Superior temporal gyrus (tissue), 1 donor: ENCODE measurements at regions not wholly inside any gene's neighbourhood (a gene's known extent, or its start where the extent isn't known, plus 50 kb on each side); places are given as distances from the start of the nearest gene placed in this dataset.

ENCODE experiments used
- DNase-seq: peaks from one replicate; pipeline ENCODE4 v3.0.0-alpha.2; 2016; ENCODE audit errors: extremely low spot score

GRCh38 chr15:97087006-97087741 lies 756.7 kb downstream of the NR2F2 start:
- no peak for DNase-seq

GRCh38 chr15:97091093-97091492 lies 760.6 kb downstream of the NR2F2 start:
- DNase-seq, result no peak

GRCh38 chr15:97092656-97093055 lies 762.2 kb downstream of the NR2F2 start:
- no peak for DNase-seq

DNA sequence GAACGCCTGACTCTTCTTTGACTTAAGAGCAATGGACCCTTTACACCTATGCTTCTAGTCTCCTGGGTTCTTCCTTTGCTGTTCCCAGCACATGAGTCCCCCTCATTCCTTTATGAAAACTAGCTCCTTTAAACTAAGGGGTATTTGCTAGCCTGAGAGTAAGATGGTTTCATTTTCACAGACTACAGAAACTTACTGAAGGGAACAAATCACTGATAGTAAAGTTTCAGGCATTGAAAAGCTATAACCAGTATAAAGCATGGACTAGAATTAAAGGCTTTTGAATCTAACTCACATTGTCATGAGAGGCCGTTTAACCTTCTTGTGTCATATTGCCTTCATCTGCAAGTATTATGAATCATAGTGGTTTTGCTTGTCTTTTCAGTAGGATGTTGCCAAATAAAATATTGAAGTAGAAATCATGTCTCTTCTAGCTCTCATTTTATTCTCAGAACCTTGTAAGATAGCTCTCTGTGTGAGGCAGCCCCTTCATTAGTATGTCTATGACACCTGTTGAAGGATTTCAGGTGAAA lies 765.9 kb downstream of the NR2F2 start:
- no peak for DNase-seq

GRCh38 chr15:97099040-97099439 lies 768.5 kb downstream of the NR2F2 start:
- DNase-seq, result no peak

DNA sequence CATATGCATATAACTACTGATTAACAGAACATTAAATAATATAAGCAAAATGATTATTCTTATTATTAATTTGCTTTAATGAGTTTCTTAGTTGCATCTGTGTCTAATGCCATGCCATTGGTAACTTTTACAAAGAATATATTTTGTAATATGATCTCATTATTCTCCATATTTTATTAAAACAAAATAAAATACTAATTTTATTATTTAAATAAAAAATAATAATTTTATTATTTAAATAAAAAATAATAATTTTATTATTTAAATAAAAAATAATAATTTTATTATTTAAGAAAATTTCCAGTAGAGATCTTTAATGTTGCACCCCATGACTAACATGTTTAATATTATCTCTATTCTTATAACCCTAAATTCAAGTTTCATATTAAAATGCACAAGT lies 771.1 kb downstream of the NR2F2 start:
- no peak for DNase-seq

- DNase-seq, result no peak
Observed at GRCh38 chr15:97114900-97115760, 784.6 kb downstream of the NR2F2 start.

DNA sequence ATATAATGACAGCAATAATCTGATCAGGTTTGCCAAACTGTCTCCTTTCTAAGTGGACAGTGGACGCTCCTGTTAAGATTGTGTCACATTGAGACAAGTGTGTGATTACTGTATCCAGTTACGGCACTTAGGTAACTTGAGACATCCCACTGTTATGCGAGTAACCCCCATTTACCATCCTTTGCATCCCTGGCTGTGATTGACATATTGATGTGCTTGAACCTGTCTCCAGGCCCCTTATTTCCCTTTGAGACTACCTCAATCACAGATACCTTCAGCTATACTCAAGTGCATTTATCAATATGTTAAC lies 785.2 kb downstream of the NR2F2 start:
- DNase-seq, result no peak

DNA sequence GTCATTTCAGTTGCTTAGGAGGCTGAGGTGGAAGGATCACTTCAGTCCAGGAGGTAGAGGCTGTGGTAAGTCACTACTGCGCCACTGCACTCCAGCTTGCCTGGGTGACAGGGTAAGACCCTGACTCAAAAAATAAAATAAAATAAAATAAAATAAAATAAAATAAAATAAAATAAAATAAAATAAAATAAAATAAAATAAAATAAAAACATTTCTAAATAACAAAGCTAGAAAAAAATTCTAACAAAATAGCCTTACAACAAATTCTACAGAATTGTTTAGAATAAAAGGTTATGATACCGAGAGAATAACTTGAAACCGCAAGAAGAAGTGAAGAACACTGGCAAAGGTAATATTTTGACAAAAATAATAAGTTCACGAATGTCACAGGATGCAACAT lies 794.3 kb downstream of the NR2F2 start:
- DNase-seq, result no peak

GRCh38 chr15:97126553-97127233 lies 796.2 kb downstream of the NR2F2 start:
- no peak for DNase-seq

- DNase-seq, result peak; percentile 41
Observed at GRCh38 chr15:97129674-97130073, 799.2 kb downstream of the NR2F2 start.

DNA sequence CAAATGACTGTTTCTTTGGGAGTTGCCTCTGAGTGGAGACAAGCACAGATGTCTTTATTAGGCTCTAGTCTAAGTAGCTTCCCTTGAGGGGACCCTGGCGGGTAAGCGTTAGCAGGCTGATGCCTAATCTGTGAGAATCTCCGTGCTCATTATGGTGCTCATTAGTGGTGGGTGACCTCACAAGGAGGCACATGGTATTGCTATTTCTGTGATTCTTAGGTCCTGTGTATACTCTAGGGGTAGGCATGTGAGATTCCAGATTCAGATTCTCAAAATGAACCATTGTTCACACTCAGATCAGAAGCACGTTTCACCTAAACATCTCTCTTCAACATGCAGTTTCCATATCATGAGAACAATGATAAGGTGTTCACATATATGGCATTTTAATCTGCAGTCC lies 809.7 kb downstream of the NR2F2 start:
- DNase-seq, result no peak

- no peak for DNase-seq
Observed at GRCh38 chr15:97141360-97141759, 810.9 kb downstream of the NR2F2 start.

- no peak for DNase-seq
Observed at GRCh38 chr15:97141871-97142270, 811.4 kb downstream of the NR2F2 start.

DNA sequence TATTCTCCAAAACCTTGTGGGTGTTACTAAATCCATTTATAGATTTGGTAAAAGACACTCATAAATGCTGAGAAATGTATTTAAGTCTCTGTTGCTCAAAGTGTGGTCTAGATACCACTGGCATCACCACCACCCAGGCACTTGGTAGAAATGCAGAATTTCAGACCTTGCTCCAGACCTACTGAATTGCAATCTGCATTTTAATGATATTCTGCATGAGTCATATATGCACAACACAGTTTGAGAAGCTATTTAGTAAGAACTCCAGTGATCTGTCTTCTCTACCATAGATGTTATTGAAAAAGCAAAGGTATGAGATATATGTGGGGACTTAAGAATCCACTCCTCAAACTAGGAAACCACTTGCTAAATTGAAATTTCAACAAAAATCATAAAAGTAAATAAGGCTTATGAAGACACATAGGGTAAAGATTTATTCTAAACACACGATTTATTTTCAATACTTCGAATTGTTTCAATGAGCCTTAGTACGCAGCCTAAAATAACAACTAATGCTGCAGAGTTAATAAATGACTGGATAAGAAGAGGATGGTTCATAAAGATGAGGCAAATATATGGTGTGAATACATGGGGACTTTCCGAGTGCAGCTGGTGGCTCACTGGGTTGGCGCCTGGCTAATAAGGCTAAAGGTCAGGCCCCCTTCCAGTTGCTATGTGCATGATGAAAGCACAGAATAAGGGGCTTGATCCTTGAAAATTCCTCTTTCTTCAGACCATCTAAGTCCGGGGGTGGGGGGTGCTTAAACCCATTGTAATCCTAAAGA lies 813.3 kb downstream of the NR2F2 start:
- DNase-seq, result peak; percentile 12

- peak; percentile 31 for DNase-seq
Observed at GRCh38 chr15:97144377-97144711, 813.8 kb downstream of the NR2F2 start.

- DNase-seq, result no peak
Observed at GRCh38 chr15:97146929-97147870, 813.3 kb upstream of the ARRDC4 start.

GRCh38 chr15:97153356-97153965 lies 807.0 kb upstream of the ARRDC4 start:
- no peak for DNase-seq

DNA sequence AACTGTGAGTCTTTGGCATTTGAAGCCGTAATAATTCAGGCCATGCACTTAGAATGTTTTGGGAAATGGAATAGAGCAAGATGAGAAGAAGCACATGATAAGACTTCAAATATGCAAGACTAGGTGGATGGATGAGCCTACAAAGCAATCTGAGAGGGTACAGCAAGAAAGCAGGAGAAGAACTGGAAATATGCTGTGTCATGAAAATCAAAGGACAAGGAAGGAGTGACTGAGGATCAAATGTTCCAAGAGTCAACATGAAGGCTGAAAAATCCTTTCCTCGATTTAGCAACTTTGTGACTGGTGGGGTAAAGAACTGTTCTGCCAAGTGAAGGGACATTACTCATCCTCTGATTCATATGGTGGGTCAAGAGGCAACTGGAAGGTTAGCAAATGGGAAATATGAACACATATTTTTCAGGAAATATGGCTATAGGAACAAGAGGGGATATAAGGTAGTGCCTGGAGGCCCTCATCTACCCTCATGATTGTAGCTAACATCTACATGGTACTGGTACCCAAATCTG lies 803.7 kb upstream of the ARRDC4 start:
- no peak for DNase-seq
